Epithelial cell of proximal tubule (primary cell): ENCODE measurements at regions not wholly inside any gene's neighbourhood (a gene's known extent, or its start where the extent isn't known, plus 50 kb on each side); places are given as distances from the start of the nearest gene placed in this dataset.

Source experiments
- DNase-seq: peaks from one replicate; pipeline ENCODE4 v3.0.0-alpha.2; 2011; ENCODE audit warnings: low read depth
- H3K4me3 ChIP-seq: 2 replicates; pipeline ENCODE4 v1.5.1; 2011; ENCODE audit warnings: low read depth, mild to moderate bottlenecking, low read length
- TF ChIP-seq, protein P1 (sequence below): conservative IDR thresholded peaks from 2 replicates; pipeline ENCODE4 v1.5.1; 2012; ENCODE audit warnings: low read depth, mild to moderate bottlenecking, low read length

DNA sequence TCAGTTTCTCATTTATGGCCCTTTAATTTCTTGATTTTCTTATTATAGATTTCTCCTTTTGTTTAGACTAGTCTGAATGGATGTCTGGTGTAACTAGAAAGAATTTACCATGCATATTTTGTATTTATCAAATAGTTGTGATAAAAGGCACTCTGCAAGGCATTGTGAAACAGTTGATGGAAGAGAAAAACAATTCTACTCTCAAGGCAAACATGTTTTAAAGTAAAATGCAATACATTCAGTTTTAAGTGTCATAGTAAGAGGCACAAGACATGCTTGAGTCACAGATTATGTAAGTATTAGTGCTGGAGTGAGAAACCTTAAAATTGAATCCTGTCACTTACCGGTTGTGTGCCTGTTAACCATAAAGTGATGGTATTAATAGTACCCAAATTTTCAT, 283.3 kb upstream of the DKK2 start:
- DNase-seq, result no peak
- TF ChIP-seq, protein P1, sequence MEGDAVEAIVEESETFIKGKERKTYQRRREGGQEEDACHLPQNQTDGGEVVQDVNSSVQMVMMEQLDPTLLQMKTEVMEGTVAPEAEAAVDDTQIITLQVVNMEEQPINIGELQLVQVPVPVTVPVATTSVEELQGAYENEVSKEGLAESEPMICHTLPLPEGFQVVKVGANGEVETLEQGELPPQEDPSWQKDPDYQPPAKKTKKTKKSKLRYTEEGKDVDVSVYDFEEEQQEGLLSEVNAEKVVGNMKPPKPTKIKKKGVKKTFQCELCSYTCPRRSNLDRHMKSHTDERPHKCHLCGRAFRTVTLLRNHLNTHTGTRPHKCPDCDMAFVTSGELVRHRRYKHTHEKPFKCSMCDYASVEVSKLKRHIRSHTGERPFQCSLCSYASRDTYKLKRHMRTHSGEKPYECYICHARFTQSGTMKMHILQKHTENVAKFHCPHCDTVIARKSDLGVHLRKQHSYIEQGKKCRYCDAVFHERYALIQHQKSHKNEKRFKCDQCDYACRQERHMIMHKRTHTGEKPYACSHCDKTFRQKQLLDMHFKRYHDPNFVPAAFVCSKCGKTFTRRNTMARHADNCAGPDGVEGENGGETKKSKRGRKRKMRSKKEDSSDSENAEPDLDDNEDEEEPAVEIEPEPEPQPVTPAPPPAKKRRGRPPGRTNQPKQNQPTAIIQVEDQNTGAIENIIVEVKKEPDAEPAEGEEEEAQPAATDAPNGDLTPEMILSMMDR, result no peak
- no peak overlapping the region for H3K4me3 ChIP-seq

DNA sequence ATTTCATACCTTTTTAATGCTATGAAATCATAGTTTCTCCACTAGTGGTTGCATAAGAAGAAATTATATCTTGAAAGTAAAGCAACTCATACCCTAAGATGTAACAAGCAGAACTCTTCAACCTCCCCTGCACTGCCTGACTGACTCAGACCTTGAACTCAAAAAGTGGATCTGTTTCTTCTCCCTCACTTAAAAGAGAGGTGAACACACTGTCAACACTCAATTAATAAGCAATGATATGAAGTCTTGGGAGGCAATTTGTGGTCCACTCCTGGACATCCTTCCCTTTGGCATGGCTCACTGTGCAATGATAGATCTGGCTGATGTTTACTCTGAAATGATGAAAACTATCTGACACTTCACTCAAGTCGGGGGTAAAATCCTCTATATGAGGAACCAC, 282.0 kb upstream of the DKK2 start:
- TF ChIP-seq, protein P1, result no peak
- H3K4me3 ChIP-seq, result no peak overlapping the region
- no peak for DNase-seq

GRCh38 chr4:107317611-107318010, 281.5 kb upstream of the DKK2 start:
- TF ChIP-seq, protein P1, result no peak
- H3K4me3 ChIP-seq, result no peak overlapping the region
- no peak for DNase-seq

GRCh38 chr4:107315584-107315983, 279.5 kb upstream of the DKK2 start:
- no peak overlapping the region for H3K4me3 ChIP-seq
- DNase-seq, result no peak
- TF ChIP-seq, protein P1, result no peak

- no peak overlapping the region for H3K4me3 ChIP-seq
- no peak for DNase-seq
- TF ChIP-seq, protein P1, result no peak
These were observed 278.0 kb upstream of the DKK2 start for GRCh38 chr4:107314156-107314555.

- no peak overlapping the region for H3K4me3 ChIP-seq
- TF ChIP-seq, protein P1, result no peak
- no peak for DNase-seq
These were observed 276.3 kb upstream of the DKK2 start for GRCh38 chr4:107312366-107312765.

GRCh38 chr4:107304699-107305286, 268.7 kb upstream of the DKK2 start:
- H3K4me3 ChIP-seq, result no peak overlapping the region
- TF ChIP-seq, protein P1, result no peak
- DNase-seq, result no peak
